Hematopoietic multipotent progenitor cell treated with erythropoietin and hydrocortisone succinate and interleukin-3 and kit ligand, for 4 days (in vitro differentiated cells): ENCODE measurements at regions not wholly inside any gene's neighbourhood (a gene's known extent, or its start where the extent isn't known, plus 50 kb on each side); places are given as distances from the start of the nearest gene placed in this dataset.
A peak's percentile ranks its signal among the peaks of the same experiment; 100 is the strongest.
"Not testable (repeated sequence)": the region's sequence is repeated elsewhere in the genome, so short reads cannot be mapped to it uniquely, and the experiment has no call there.

Experiments used
- DNase-seq: peaks from one replicate; pipeline ENCODE4 v3.0.0-alpha.2; 2015

DNA sequence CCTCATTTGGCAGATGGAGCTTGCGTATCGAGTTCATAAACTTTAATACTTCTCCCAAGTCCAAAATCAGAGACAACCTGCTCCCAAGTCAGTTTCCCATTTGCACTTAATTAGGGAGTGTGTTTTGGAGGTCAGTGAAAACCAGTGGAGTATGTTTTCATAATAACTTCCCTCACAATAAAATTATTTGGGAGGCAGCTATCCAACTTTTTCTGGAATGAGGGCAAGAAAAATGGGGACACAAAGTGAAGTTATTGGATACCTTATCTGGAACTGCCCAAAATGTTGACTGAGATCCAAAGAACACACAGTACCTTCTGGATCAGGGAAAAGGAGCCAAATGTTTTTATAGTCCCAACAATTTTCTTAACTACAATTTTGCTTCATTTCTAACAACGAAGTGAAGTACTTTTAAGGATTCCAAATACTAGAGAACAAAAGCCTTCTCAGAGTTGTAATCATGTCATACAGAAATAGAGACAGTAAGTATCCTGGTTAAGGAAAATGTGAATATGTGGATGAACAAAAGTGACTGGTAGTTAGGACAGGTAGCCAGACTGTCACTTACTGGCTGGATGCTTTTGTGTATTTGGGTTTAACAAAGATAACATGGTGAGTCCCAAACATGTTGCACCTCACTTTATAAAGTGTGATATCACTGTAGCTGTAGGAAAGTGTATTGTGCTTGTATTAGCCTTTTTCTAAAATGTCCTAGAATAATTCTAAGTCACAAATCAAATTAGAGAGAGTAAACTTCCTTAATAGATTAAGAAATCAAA lies 325.0 kb downstream of the HLX start:
- no peak for DNase-seq

DNA sequence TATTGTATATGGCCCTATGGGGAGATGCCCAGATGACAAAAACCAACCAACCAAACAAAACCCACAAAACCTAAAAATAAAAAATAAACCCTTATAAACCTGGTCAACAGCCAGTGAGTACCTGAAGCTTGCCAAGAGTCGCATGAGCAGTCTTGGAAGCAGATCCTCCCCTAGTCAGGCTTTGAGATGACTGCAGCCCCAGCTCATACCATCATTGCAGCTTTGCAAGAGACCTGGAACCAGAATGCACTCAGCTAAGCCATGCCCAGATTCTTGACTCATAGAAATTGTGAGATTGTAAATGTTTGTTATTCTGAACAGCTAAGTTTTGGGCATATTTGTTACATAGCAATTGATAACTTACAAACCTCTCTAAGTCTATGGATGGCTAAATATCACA lies 326.8 kb downstream of the HLX start:
- no peak for DNase-seq

DNA sequence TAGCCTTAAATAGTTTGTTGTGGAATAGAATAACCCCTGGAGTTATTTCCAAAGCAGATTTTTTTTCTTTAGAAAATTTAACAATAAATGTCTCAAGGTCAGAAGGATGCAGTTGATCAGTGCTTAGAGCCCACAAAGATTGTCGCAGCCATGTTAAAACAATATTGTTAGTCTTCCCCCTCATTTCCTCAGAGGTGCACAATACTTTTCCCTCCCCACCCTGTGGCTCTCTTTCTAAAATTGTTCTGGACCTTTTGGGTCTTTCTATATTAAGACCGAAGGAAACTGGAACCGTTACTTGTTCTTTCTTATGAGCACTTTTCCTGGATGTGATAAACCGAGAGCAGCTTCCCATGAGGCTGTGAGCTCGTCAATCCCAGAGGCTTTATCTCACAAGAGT lies 333.7 kb downstream of the HLX start:
- DNase-seq, result no peak

DNA sequence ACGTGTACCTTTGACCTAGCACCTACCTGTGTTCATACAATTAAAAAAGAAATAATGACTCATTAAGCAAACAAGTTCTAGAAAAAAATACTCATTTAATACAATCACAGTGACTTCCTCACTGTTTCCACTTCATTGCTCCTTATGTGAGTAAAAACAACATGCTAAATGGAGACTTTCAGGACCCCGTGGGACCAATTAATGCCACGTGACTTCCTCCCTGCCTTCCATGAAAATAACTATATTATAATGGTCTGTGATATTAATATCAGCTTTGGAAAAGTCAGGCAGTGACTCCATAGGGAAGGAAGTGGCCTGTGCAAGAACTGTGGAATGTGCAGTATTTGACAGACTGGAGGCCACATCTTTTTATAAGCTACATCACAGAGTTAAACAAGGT lies 337.8 kb downstream of the HLX start:
- no peak for DNase-seq

DNA sequence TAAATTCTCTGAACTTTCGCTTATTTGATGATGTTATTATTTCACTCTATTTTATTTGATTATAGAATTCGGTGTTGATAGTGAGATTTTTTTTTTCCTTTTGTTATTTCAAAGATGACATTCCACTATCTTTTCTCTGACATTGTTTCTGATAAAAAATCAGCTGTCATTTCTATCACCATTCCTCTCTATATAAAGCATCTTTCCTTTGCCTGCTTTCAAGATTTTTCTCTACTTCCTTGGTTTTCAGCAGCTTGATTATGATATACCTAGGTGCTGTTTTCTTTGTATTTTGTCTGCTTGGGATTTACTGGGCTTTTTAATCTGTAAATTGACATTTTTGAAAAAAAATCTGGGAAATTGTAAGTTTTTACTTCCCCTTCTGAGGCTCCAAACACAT lies 344.0 kb downstream of the HLX start:
- no peak for DNase-seq

DNA sequence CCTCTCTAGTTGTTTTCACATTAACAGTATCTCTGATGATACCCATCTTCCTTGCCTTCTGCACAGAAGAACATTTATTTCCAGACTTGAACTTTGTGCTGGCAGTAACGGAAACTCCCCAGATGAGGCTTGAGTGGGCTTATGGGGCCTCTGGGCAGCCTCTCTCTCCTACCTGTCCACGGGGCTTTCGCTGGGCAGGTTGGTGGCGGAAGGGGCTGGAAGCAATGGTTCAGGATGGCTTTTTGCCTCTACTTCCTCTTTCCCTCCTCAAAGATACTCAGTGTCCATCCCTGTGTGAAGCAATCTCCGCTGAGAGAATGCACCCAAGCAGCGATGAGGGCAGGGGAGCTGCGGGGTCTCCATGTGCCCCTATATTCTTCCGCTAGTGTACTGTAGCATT lies 348.2 kb downstream of the HLX start:
- DNase-seq, result no peak

DNA sequence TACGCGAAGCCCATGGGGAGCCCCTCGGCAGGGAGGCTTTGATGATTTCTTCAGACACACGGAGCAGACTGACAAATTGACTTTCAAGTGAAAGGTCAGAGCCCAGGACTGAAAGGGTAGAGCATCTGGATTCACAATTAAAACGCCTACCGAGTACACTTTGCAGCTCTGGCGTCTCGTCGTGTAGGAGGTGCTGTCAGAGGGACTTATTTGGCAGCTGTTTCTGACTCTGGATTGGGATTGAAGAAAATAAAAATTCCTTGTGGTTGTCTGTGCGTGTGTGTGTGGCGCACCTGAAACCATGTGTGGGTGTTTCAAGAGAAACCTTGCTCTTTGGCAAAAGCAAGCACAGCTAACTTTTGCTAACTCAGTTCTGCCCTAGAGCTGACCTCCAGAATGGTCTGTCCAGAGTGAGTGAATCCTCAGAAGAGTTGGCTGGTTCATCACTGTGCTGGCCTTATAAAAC lies 348.7 kb downstream of the HLX start:
- no peak for DNase-seq

DNA sequence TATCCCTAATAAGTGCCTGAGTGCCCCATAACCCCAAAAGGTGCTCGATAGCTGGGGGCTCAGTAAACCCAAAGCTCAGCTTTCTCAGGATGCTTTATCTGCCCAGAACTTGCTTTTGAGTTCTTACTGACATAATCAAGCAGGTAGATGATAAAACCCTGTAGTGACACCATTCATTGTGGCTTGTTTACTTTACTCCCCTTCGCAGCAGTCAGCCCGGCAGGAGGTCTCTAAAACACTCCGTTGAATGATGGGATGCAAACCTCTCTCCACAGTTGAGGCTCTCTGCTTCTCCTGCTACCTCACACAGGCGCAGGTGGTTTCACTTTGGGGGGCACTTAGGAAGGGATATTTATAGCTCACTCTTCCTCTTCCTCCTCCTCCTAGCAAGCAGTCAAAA lies 349.4 kb downstream of the HLX start:
- DNase-seq, result no peak

DNA sequence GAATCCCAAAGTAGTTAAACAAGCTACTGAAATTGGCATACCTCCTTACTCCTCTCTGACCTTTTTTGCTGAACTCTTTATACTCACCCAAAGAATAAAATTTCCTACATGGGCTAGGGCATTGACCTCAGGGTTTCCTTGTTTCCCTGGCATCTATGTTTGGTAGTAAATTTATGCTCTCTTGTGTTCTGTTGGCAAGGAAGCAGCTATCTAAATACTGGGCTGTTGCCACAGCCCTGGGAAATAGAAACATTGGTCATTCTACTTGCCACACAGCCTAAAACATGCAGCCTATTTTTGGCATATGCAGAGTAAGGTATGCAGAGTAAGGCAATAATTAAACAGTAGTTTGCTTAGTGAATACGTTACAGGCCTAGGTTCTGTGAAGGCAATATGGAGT lies 351.4 kb downstream of the HLX start:
- no peak for DNase-seq

DNA sequence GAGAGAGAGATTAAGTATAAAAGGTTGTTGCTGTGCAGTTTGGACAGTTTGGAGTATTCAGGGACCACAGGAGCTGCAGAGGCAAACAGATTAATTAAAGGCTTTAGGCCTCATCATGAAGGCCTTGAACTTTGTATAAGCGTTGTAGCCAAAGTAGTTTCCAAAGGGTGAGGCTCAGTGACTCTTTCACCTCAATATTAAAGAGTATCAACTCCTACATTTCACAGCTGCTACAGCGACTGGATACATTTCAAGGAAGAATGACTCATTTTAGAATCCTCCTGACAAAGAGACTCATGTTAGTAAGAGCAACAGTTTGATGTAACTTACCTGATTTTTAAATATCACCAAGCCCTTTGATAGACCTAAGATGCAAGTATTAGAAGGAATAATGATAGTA lies 355.5 kb downstream of the HLX start:
- DNase-seq, result no peak

DNA sequence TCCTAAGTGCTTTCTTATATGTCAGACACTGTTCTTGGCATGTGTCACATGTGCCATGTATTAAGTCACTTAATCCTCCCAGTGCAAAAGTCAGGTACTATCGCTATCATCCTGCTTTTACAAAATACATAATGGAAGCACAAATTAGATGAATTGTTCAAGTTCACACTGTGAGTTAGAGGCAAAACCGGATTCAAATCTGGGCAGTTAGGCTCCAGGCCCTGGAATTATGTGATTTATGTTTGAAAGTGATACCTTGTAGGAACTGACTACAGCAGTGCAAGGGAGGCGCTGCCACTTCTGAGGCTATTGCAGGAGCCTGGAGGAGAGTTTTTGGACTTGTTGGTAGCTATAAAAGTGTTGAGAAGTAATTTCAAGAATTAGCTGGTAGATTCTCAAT lies 358.3 kb downstream of the HLX start:
- no peak for DNase-seq

DNA sequence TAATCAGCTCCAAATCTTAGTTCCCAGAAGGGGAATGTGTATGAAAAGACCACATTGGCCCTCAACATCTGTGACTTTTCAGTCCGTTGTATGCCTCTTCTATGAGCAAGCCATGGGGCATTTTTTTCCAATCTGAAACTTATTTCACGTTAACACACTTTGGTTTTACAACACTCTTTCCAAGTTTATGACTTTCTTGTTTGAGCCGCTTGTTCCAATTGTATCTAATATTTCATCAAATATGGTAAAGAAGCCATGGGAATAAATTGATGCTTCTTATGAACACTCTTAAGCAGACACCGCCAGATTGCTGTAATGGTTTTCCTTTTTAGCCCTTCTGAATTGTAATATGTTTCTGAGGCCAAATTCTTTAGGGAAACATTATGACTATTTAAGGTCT lies 359.9 kb downstream of the HLX start:
- no peak for DNase-seq

DNA sequence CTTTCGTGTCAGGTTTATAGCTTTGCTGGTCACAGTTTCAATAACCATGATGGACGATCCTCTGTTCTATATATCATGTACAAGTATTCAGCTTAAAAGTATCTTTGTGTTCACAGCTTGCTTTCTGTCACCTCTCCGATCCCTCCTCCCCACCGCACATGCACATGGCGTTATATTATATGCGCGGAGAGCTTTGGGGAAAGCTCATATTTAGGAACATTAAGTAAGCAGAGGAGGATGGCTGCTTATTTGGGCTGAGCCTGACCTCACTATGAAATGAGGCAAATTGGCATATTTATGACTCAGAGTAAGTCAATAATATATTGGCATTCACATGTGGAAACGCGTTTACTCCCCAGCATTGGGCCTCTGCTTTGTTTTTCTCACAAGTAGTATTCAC lies 360.5 kb downstream of the HLX start:
- DNase-seq, result no peak

DNA sequence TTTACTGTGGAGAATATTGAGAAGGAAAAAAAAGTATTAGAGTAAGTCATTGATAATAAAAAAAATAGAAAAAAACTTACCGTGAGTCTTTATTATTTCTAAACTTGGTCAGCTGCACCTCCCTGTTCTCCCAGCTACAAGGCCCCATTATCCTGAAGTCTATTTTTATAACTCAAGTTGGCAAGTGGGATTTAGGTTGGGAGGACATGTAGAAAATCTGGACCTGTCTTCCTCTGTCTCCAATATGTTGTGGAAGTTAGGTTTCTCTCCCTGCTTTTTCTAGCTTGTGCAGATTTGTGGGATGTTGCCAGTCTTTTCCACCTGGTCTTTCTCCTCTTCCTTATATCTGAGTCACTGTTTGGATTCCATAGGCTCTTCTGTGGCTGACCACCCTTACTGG lies 361.4 kb downstream of the HLX start:
- DNase-seq, result no peak

DNA sequence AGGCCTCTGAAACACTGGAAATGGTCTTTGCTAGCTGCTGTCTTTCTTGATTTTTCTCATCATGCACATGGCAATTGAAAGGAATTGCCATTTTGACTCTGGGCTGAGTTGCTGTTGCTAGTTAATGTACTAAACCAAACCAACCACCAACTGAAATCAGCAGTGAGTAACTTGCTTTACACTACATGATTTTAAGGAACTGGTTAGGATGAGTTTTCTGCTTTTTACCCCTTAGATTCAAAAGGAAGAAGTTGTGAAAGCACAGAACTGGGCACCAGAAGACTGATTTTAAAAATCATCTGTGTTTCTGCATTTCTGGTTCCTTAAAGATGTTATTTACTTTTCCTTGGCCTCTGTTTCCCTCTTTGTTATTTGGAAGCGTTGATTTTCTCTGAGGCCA lies 361.9 kb downstream of the HLX start:
- peak; percentile 8 for DNase-seq

DNA sequence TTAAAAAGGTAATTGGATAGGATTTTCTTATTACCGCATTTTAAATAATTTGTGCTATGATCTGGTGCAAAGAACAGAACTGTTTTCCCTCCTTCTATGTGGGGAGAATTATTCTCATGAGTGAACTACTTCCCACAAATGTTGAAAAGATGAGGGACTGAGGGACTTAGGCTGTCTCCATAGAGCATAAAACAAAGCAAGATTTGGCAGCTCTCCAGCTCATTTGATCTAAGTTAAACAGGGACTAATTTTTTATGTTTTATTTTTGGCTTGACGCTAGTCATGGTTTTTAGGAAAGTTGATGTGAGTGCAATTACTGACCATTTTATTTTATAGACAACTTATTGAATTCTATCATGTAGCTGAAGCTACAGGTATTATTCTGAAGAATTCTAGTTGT lies 362.3 kb downstream of the HLX start:
- no peak for DNase-seq

DNA sequence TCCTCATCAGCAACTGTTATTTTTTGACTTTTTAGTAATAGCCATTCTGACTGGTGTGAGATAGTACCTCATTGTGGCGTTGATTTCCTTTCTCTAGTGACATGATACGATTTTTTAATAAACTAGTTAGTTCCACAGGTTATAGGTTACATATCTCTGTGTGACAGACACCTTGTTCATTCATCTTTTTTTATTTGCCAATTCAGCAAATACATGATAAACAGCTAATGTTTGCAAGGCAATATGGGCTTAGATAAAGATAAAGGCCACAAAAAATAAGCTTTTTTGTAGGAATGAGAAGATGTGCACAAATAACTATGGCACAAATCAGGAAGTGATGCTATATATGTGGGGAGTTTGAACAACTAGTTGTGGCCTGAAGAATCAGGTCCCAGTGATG lies 366.8 kb downstream of the HLX start:
- no peak for DNase-seq

DNA sequence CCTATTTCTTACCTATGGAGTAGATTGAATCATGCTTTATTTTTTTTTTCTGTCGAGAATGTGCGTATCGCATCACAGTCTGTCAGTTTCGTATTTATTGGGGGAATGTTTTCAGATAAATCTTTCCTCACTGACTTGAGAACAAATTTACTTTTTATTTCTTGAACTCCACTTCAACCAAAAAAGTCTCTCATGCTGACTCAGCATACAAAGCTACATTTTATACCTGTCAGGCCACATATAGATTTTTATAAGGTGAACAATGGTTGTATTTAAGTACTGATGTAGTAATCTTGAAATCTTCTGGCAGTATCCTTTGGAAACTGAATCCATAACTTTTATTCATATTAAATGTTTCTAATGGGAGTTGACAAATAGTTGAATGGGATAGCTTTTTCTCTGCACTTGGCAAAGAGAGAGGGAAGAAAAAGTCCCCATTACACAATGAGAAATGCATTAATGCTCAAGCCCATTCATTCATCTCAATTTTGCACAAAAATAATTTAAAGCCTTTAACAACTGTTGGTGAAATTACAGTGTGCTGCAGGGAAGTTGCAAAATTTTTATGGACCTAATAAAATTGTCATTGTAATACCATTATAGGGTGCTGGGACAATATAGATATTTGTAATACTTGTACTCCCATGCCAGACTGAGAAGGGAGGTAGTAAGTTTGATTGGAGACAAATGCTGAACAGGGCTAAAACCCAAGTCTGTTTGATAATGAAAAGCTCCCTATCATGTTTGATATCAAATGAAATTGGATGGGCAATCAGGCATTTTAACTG lies 367.6 kb downstream of the HLX start:
- DNase-seq, result no peak

DNA sequence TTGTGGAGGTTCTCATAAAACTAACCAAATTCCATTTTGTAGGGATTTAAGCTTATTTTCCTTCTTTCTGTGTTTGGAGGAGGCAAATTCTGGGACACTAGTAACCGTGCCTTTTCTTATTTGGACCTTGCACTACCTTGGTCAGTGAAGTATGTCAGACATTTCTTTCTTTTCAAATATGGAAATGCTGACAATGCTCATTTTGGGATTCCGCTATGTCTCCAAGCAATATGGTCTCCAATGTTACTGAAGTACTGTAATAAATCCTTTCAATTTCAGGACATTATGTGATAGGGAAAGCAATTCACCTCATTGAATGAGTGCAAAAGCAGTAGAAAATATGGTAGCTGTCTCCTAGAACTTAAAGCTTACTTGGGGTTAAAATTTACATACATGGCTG lies 372.3 kb downstream of the HLX start:
- DNase-seq, result no peak

DNA sequence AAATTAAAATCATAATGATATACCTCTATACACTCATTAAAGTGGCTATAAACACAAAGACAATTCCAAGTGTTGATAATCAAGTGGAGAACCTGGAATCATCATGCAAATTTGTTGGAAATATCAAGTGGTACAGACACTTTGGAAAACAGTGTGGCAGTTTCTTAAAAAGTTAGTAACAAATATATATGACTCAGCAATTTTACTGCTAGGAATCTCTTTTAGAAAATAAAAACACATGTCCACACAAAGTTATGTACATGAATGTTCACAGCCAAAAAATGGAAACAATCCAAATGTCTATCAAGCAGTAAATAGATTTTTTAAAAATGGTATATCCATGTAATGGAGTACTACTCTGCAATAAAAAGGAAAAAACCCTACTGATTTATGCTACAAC lies 375.6 kb downstream of the HLX start:
- no peak for DNase-seq

DNA sequence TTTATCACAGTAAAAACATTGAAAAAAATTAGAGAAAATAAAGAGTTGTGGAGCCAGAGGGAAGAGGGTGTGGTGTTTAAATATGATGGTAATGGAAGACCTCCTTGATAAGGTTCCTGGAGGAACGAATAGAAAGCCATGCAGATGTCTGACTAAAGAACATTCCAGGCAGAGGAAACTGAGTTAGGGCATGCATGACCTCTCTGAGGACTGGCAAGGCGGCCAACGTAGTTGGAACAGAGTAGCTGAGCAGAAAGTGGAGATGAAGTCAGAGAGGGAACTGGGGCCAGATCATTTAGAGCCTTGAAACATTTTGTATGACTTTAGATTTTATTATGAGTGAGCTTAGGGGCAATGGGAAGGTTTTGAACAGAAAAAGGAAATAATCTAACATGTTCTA lies 377.5 kb downstream of the HLX start:
- DNase-seq, result no peak

DNA sequence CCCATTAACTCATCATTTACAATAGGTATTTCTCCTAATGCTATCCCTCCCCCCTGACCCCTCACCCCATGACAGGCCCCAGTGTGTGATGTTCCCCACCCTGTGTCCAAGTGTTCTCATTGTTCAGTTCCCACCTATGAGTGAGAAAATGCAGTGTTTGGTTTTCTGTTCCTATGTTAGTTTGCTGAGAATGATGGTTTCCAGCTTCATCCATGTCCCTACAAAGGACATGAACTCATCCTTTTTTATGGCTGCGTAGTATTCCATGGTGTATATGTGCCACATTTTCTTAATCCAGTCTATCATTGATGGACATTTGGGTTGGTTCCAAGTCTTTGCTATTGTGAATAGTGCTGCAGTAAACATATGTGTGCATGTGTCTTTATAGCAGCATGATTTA lies 378.3 kb downstream of the HLX start:
- not testable (repeated sequence) for DNase-seq

DNA sequence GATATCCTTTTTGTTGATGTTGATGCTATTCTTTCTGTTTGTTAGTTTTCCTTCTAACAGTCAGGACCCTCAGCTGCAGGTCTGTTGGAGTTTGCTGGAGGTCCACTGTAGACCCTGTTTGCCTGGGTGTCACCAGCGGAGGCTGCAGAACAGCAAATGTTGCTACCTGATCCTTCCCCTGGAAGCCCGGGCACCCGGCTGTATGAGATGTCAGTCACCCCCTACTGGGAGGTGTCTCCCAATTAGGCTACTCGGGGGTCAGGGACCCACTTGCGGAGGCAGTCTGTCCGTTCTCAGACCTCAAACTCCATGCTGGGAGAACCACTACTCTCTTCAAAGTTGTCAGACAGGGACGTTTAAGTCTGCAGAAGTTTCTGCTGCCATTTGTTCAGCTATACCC lies 383.4 kb downstream of the HLX start:
- DNase-seq, result not testable (repeated sequence)
